ENCODE measurements at regions not wholly inside any gene's neighbourhood (a gene's known extent, or its start where the extent isn't known, plus 50 kb on each side); places are given as distances from the start of the nearest gene placed in this dataset.

GRCh38 chr15:69903470-69904469, 193.9 kb downstream of the TLE3 start:
- no peaks in the 10 kb centered on the region for H3K9me3 ChIP-seq (ENCODE audit: control insufficient read depth, insufficient read depth, low read length)
- H3K9me2 ChIP-seq (replicated peaks; ENCODE audit: control insufficient read depth, low read length): no peaks in the 10 kb centered on the region
- no peaks in the 10 kb centered on the region for H3K79me2 ChIP-seq (ENCODE audit: control insufficient read depth, low read length)
- peaks cover 6% of the 10 kb centered on the region for H3F3A ChIP-seq (ENCODE audit: control insufficient read depth, insufficient read depth)
- no peak for TF ChIP-seq CTCF (IDR thresholded peaks at IDR 0.05; ENCODE audit: low read depth, low read length, poor library complexity, severe bottlenecking)
- H3K4me1 ChIP-seq (ENCODE audit: control insufficient read depth, low read length): peaks cover 55% of the 10 kb centered on the region
- H3K4me2 ChIP-seq (ENCODE audit: low read length): no peak overlapping the region
- H4K20me1 ChIP-seq (ENCODE audit: control insufficient read depth, insufficient read depth, low read depth, low read length): no peaks in the 10 kb centered on the region
- no peak overlapping the region for H3K27ac ChIP-seq (ENCODE audit: low read depth, low read length)
- H3K36me3 ChIP-seq (ENCODE audit: control insufficient read depth, low read length): no peaks in the 10 kb centered on the region
- H3K27me3 ChIP-seq (ENCODE audit: control insufficient read depth, low read length): no peaks in the 10 kb centered on the region
- no peak overlapping the region for H3K4me3 ChIP-seq (ENCODE audit: low read length)

GRCh38 chr15:69906256-69907185, 191.2 kb downstream of the TLE3 start:
- H3K27ac ChIP-seq (ENCODE audit: low read depth, low read length): peak overlapping the region; percentile 34
- H3K4me3 ChIP-seq (ENCODE audit: low read length): peak overlapping the region; percentile 57
- no peaks in the 10 kb centered on the region for H3K27me3 ChIP-seq (ENCODE audit: control insufficient read depth, low read length)
- peaks cover 6% of the 10 kb centered on the region for H3F3A ChIP-seq (ENCODE audit: control insufficient read depth, insufficient read depth)
- H4K20me1 ChIP-seq (ENCODE audit: control insufficient read depth, insufficient read depth, low read depth, low read length): no peaks in the 10 kb centered on the region
- no peaks in the 10 kb centered on the region for H3K36me3 ChIP-seq (ENCODE audit: control insufficient read depth, low read length)
- peaks cover 11% of the 10 kb centered on the region; the same call in 1 of the 2 replicates for H3K9me3 ChIP-seq (ENCODE audit: control insufficient read depth, insufficient read depth, low read length)
- peak overlapping the region; percentile 74 for H3K4me2 ChIP-seq (ENCODE audit: low read length)
- H3K4me1 ChIP-seq (ENCODE audit: control insufficient read depth, low read length): peaks cover 81% of the 10 kb centered on the region
- no peaks in the 10 kb centered on the region for H3K9me2 ChIP-seq (replicated peaks; ENCODE audit: control insufficient read depth, low read length)
- H3K79me2 ChIP-seq (ENCODE audit: control insufficient read depth, low read length): no peaks in the 10 kb centered on the region
- TF ChIP-seq CTCF (IDR thresholded peaks at IDR 0.05; ENCODE audit: low read depth, low read length, poor library complexity, severe bottlenecking) (no peak), EZH2phosphoT487 (IDR thresholded peaks at IDR 0.05; ENCODE audit: borderline replicate concordance, low read length) (no peak)

GRCh38 chr15:69908060-69908459, 189.7 kb downstream of the TLE3 start:
- no peaks in the 10 kb centered on the region for H3K79me2 ChIP-seq (ENCODE audit: control insufficient read depth, low read length)
- peaks cover 6% of the 10 kb centered on the region for H3F3A ChIP-seq (ENCODE audit: control insufficient read depth, insufficient read depth)
- no peak for TF ChIP-seq CTCF (IDR thresholded peaks at IDR 0.05; ENCODE audit: low read depth, low read length, poor library complexity, severe bottlenecking)
- TF ChIP-seq EZH2phosphoT487 (IDR thresholded peaks at IDR 0.05; ENCODE audit: borderline replicate concordance, low read length): no peak
- H3K9me3 ChIP-seq (ENCODE audit: control insufficient read depth, insufficient read depth, low read length): peaks cover 11% of the 10 kb centered on the region; the same call in 1 of the 2 replicates
- H3K27me3 ChIP-seq (ENCODE audit: control insufficient read depth, low read length): no peaks in the 10 kb centered on the region
- H3K9me2 ChIP-seq (replicated peaks; ENCODE audit: control insufficient read depth, low read length): no peaks in the 10 kb centered on the region
- H4K20me1 ChIP-seq (ENCODE audit: control insufficient read depth, insufficient read depth, low read depth, low read length): no peaks in the 10 kb centered on the region
- H3K4me1 ChIP-seq (ENCODE audit: control insufficient read depth, low read length): peaks cover 88% of the 10 kb centered on the region
- H3K36me3 ChIP-seq (ENCODE audit: control insufficient read depth, low read length): no peaks in the 10 kb centered on the region
- H3K4me3 ChIP-seq (ENCODE audit: low read length): peak overlapping the region; percentile 57
- peak overlapping the region; percentile 74 for H3K4me2 ChIP-seq (ENCODE audit: low read length)
- H3K27ac ChIP-seq (ENCODE audit: low read depth, low read length): peak overlapping the region; percentile 34

All from DOHH2 (cell line).